ENCODE measurements at regions not wholly inside any gene's neighbourhood (a gene's known extent, or its start where the extent isn't known, plus 50 kb on each side); places are given as distances from the start of the nearest gene placed in this dataset.

- H3K4me3 ChIP-seq (ENCODE audit: low read depth, low read length) = no peak overlapping the region
- no peak for DNase-seq (ENCODE audit: low read depth)
- no peak for TF ChIP-seq CTCF (IDR thresholded peaks at IDR 0.05; ENCODE audit: insufficient read depth, low read depth, low read length)
Measured at GRCh38 chr5:133682451-133682850, 70.1 kb upstream of the FSTL4 start.

DNA sequence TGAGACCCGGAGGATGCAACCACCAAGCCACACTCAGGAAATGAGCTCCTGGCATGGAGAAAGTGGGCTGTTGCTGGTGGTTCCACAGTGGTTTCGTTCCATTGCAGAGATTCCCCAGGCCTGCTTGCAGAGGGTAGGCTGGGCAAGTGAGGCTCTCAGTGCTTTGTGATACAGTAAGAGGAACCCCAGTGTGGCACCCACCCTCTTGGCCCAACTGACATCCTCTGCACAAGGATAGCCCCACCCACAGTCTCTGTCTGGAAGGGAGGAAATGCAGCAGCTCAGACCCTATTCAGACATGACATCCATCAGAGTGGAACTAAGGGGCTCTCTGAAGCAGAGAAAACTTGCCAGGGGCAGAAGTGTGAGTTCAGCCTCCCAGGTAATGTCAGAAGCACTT lies 69.6 kb upstream of the FSTL4 start:
- DNase-seq (ENCODE audit: low read depth) = no peak
- no peak for TF ChIP-seq CTCF (IDR thresholded peaks at IDR 0.05; ENCODE audit: insufficient read depth, low read depth, low read length)
- no peak overlapping the region for H3K4me3 ChIP-seq (ENCODE audit: low read depth, low read length)

DNA sequence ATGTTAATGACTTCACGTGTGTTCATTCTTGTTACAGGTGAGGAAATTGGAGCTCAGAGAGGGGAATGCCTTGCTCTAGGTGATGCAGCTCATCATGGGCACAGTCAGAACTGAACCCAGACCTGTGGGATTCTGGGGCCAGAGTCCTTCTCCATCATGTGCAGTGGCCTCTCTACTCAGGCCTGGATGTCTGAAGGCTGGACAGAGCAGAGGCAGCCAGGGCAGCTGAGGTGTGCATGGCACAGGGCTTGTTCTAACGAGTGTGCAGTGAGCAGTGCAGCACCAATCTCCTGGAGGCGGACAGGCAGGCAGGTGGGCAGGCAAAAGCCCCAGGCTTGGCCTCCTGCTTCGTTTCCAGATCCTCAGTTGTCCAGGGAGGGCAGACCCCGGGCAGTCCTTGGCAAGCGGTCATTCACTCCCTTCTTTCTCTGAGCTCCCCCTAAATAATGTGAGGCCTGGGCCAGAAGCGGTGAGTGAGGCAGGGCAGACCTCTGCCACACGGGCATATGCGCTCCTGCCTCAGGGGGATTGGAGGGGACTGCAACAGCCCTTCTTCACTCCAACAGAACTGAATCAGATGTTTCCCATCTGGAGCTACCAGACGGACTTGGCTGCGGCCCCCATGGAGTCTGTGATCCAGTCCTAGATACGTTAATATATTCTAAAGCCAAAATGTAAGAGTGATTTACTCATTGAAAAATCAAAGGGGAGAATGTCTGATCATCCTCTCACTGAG lies 68.7 kb upstream of the FSTL4 start:
- H3K4me3 ChIP-seq (ENCODE audit: low read depth, low read length) = no peak overlapping the region
- no peak for TF ChIP-seq CTCF (IDR thresholded peaks at IDR 0.05; ENCODE audit: insufficient read depth, low read depth, low read length)
- no peak for DNase-seq (ENCODE audit: low read depth)

GRCh38 chr5:133679534-133679933 lies 67.2 kb upstream of the FSTL4 start:
- TF ChIP-seq CTCF (IDR thresholded peaks at IDR 0.05; ENCODE audit: insufficient read depth, low read depth, low read length) = no peak
- DNase-seq (ENCODE audit: low read depth) = no peak
- H3K4me3 ChIP-seq (ENCODE audit: low read depth, low read length) = no peak overlapping the region

- H3K4me3 ChIP-seq (ENCODE audit: low read depth, low read length) = no peak overlapping the region
- no peak for TF ChIP-seq CTCF (IDR thresholded peaks at IDR 0.05; ENCODE audit: insufficient read depth, low read depth, low read length)
- DNase-seq (ENCODE audit: low read depth) = no peak
Measured at GRCh38 chr5:133675376-133676154, 63.2 kb upstream of the FSTL4 start.

- no peak overlapping the region for H3K4me3 ChIP-seq (ENCODE audit: low read depth, low read length)
- no peak for TF ChIP-seq CTCF (IDR thresholded peaks at IDR 0.05; ENCODE audit: insufficient read depth, low read depth, low read length)
- no peak for DNase-seq (ENCODE audit: low read depth)
Measured at GRCh38 chr5:133670336-133670735, 58.0 kb upstream of the FSTL4 start.

All from fibroblast of villous mesenchyme (primary cell).